ENCODE measurements at regions not wholly inside any gene's neighbourhood (a gene's known extent, or its start where the extent isn't known, plus 50 kb on each side); places are given as distances from the start of the nearest gene placed in this dataset.

GRCh38 chr13:111398196-111398595 lies 77.8 kb downstream of the TEX29 start:
- Histone ChIP-seq H3K27ac (no peak overlapping the region), H3K4me3 (no peak overlapping the region), H3K27me3 (peaks cover 0 to 11% (median 0%) of the 10 kb centered on the region in 9 donors), H3K36me3 (no peaks in the 10 kb centered on the region), H3K4me1 (no peaks in the 10 kb centered on the region), H3K9me3 (no peaks in the 10 kb centered on the region)
- no peak for TF ChIP-seq POLR2A (IDR thresholded peaks at IDR 0.05)
- no peak for TF ChIP-seq CTCF (IDR thresholded peaks at IDR 0.05)
- 94 to 98% (median 96%) methylated on average over 3 of the region's 3 CpGs for WGBS, 4 donors
- DNase-seq (peak in 1 of 5 donors; percentile 4), ATAC-seq (no peak)
- intact Hi-C loops (cut with DNase I), result no loop called here

GRCh38 chr13:111398715-111399299 lies 78.4 kb downstream of the TEX29 start:
- no peak for TF ChIP-seq POLR2A (IDR thresholded peaks at IDR 0.05)
- no peak for TF ChIP-seq CTCF (IDR thresholded peaks at IDR 0.05)
- H3K36me3 ChIP-seq, result no peaks in the 10 kb centered on the region
- H3K9me3 ChIP-seq, result no peaks in the 10 kb centered on the region
- no peak for ATAC-seq
- WGBS, 4 donors, result 77 to 92% (median 82%) methylated on average over 18 of the region's 18 CpGs
- intact Hi-C loops (cut with DNase I), result no loop called here
- DNase-seq, result peak in 1 of 5 donors; percentile 9
- no peak overlapping the region for H3K27ac ChIP-seq
- H3K4me3 ChIP-seq, result no peak overlapping the region
- H3K4me1 ChIP-seq, result no peaks in the 10 kb centered on the region
- H3K27me3 ChIP-seq, result peaks cover 0 to 17% (median 0%) of the 10 kb centered on the region in 9 donors

- H3K9me3 ChIP-seq, result no peaks in the 10 kb centered on the region
- no peak overlapping the region for H3K4me3 ChIP-seq
- no peak for TF ChIP-seq POLR2A (IDR thresholded peaks at IDR 0.05)
- TF ChIP-seq CTCF (IDR thresholded peaks at IDR 0.05), result no peak
- intact Hi-C loops (cut with DNase I), result no loop called here
- H3K27ac ChIP-seq, result no peak overlapping the region
- no peaks in the 10 kb centered on the region for H3K4me1 ChIP-seq
- DNase-seq, result peak in 1 of 5 donors; percentile 14
- no peaks in the 10 kb centered on the region for H3K36me3 ChIP-seq
- peaks cover 0 to 22% (median 0%) of the 10 kb centered on the region in 9 donors for H3K27me3 ChIP-seq
- WGBS, 4 donors, result 75 to 82% (median 78%) methylated on average over 11 of the region's 11 CpGs
- ATAC-seq, result no peak
Observed at GRCh38 chr13:111399334-111399733, 78.9 kb downstream of the TEX29 start.

- TF ChIP-seq CTCF (IDR thresholded peaks at IDR 0.05), result no peak
- no peak for TF ChIP-seq POLR2A (IDR thresholded peaks at IDR 0.05)
- Histone ChIP-seq H3K4me1 (no peaks in the 10 kb centered on the region), H3K27ac (no peak overlapping the region), H3K4me3 (no peak overlapping the region), H3K9me3 (no peaks in the 10 kb centered on the region), H3K36me3 (no peaks in the 10 kb centered on the region), H3K27me3 (peaks cover 0 to 28% (median 5%) of the 10 kb centered on the region in 9 donors)
- ATAC-seq (no peak), DNase-seq (peak in 1 of 5 donors; percentile 7)
- WGBS, 4 donors, result 82 to 88% (median 83%) methylated on average over 18 of the region's 18 CpGs
- intact Hi-C loops (cut with DNase I), result no loop called here
Observed at GRCh38 chr13:111399776-111400538, 79.5 kb downstream of the TEX29 start.
